PFSK-1 (cell line): ENCODE measurements at regions not wholly inside any gene's neighbourhood (a gene's known extent, or its start where the extent isn't known, plus 50 kb on each side); places are given as distances from the start of the nearest gene placed in this dataset.

Source experiments
- FOXP2 ChIP-seq: optimal IDR thresholded peaks from 2 replicates; pipeline ENCODE3; 2011; ENCODE audit warnings: borderline replicate concordance, control low read depth, inconsistent platforms; ENCODE audit not compliant: insufficient read depth; ENCODE audit errors: extremely low read length, extremely low read depth
- POLR2AphosphoS5 ChIP-seq: IDR thresholded peaks from 2 replicates; pipeline ENCODE4 v1.6.1; 2012; ENCODE audit warnings: low read depth, mild to moderate bottlenecking, control low read depth, low read length, moderate library complexity
- REST ChIP-seq, 2 experiments: IDR thresholded peaks; 2 replicates each; pipeline versions ENCODE4 v1.6.1 to v1.8.0; 2011 to 2012; ENCODE audit warnings: low read depth in 2 of 2, low read length in 2 of 2, control low read depth in 1 of 2, inconsistent platforms in 1 of 2, mild to moderate bottlenecking in 1 of 2, moderate library complexity in 1 of 2; ENCODE audit not compliant: insufficient read depth in 1 of 2
- SIN3A ChIP-seq: IDR thresholded peaks from 2 replicates; pipeline ENCODE4 v1.6.1; 2012; ENCODE audit warnings: mild to moderate bottlenecking, low read length, moderate library complexity, borderline replicate concordance; ENCODE audit not compliant: insufficient read depth
- TAF1 ChIP-seq: IDR thresholded peaks from 2 replicates; pipeline ENCODE4 v1.6.1; 2012; ENCODE audit warnings: low read length, control low read depth, borderline replicate concordance; ENCODE audit not compliant: insufficient read depth

GRCh38 chr4:156633847-156634246, 337.8 kb downstream of the PDGFC start:
- TF ChIP-seq POLR2AphosphoS5 (no peak), FOXP2 (no peak), SIN3A (no peak), TAF1 (no peak), REST (IDR thresholded peaks at IDR 0.05; ENCODE audit: insufficient read depth in 1 of 2, low read depth in 2 of 2, low read length in 2 of 2) (no peak)

GRCh38 chr4:156628858-156629257, 342.7 kb downstream of the PDGFC start:
- TF ChIP-seq POLR2AphosphoS5, result no peak
- no peak for TF ChIP-seq FOXP2
- TF ChIP-seq REST (IDR thresholded peaks at IDR 0.05; ENCODE audit: insufficient read depth in 1 of 2, low read depth in 2 of 2, low read length in 2 of 2), result no peak
- TF ChIP-seq SIN3A, result no peak
- no peak for TF ChIP-seq TAF1

- TF ChIP-seq SIN3A (no peak), TAF1 (no peak), REST (IDR thresholded peaks at IDR 0.05; ENCODE audit: insufficient read depth in 1 of 2, low read depth in 2 of 2, low read length in 2 of 2) (no peak), POLR2AphosphoS5 (no peak), FOXP2 (no peak)
These were observed 348.2 kb downstream of the PDGFC start for GRCh38 chr4:156623376-156623775.

GRCh38 chr4:156620786-156621185, 350.8 kb downstream of the PDGFC start:
- TF ChIP-seq TAF1, result no peak
- no peak for TF ChIP-seq REST (IDR thresholded peaks at IDR 0.05; ENCODE audit: insufficient read depth in 1 of 2, low read depth in 2 of 2, low read length in 2 of 2)
- no peak for TF ChIP-seq POLR2AphosphoS5
- TF ChIP-seq FOXP2, result no peak
- TF ChIP-seq SIN3A, result no peak
